ENCODE measurements at regions not wholly inside any gene's neighbourhood (a gene's known extent, or its start where the extent isn't known, plus 50 kb on each side); places are given as distances from the start of the nearest gene placed in this dataset.
A peak's percentile ranks its signal among the peaks of the same experiment; 100 is the strongest.

DNA sequence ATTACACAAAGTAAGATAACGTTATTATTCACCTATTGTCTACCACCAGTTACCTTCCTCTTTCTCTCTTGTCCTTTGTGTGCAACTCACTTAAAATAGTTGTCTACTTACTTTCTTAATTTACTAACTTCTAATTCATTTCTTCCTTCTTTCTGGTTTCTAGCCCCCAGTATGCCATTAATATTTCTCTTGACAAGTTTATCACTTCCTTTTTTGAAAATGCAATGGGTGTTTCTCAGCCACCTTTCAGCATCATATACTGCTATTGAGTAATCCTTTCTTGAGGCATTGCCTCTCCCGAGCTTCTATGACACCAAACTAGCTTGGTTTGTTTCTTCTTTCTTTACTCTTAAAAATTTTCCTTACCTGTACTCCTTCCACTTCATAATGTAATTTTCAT, 633.6 kb downstream of the TMTC2 start:
- Mint-ChIP-seq H3K36me3 (ENCODE audit: low read depth, unreplicated experiment) (no peaks in the 10 kb centered on the region), H3K9me3 (ENCODE audit: unreplicated experiment) (no peaks in the 10 kb centered on the region), H3K27me3 (ENCODE audit: low read depth, unreplicated experiment) (no peaks in the 10 kb centered on the region), H3K4me1 (ENCODE audit: low read depth, unreplicated experiment) (peaks cover 3% of the 10 kb centered on the region), H3K27ac (ENCODE audit: unreplicated experiment) (no peak overlapping the region), H3K4me3 (ENCODE audit: unreplicated experiment) (no peak overlapping the region)
- no peak overlapping the region for H3K4me2 ChIP-seq (ENCODE audit: low read length)
- no peak overlapping the region for H3K4me3 ChIP-seq (ENCODE audit: insufficient read depth, low read depth, low read length)
- no peak overlapping the region for H3K9ac ChIP-seq (ENCODE audit: low read length)
- no peak overlapping the region for H2AFZ ChIP-seq (ENCODE audit: low read depth, low read length)
- no peaks in the 10 kb centered on the region for H3K36me3 ChIP-seq (ENCODE audit: insufficient read depth, low read length)
- no peak for DNase-seq (ENCODE audit: low read depth)
- H3K9me3 ChIP-seq (ENCODE audit: insufficient read depth, low read depth, low read length), result no peaks in the 10 kb centered on the region
- TF ChIP-seq EZH2 (IDR thresholded peaks at IDR 0.05; ENCODE audit: insufficient read depth, low read length), result no peak
- TF ChIP-seq, protein P1, sequence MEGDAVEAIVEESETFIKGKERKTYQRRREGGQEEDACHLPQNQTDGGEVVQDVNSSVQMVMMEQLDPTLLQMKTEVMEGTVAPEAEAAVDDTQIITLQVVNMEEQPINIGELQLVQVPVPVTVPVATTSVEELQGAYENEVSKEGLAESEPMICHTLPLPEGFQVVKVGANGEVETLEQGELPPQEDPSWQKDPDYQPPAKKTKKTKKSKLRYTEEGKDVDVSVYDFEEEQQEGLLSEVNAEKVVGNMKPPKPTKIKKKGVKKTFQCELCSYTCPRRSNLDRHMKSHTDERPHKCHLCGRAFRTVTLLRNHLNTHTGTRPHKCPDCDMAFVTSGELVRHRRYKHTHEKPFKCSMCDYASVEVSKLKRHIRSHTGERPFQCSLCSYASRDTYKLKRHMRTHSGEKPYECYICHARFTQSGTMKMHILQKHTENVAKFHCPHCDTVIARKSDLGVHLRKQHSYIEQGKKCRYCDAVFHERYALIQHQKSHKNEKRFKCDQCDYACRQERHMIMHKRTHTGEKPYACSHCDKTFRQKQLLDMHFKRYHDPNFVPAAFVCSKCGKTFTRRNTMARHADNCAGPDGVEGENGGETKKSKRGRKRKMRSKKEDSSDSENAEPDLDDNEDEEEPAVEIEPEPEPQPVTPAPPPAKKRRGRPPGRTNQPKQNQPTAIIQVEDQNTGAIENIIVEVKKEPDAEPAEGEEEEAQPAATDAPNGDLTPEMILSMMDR (IDR thresholded peaks at IDR 0.05; ENCODE audit: insufficient read depth, low read depth, low read length), result no peak
- no peaks in the 10 kb centered on the region for H4K20me1 ChIP-seq (ENCODE audit: insufficient read depth, low read length)
- H3K27ac ChIP-seq (ENCODE audit: low read depth, low read length), result no peak overlapping the region
- no peaks in the 10 kb centered on the region for H3K27me3 ChIP-seq (ENCODE audit: insufficient read depth, low read length)
- H3K4me1 ChIP-seq (ENCODE audit: insufficient read depth, low read length), result no peaks in the 10 kb centered on the region
- FAIRE-seq, result no peak
- H3K79me2 ChIP-seq (ENCODE audit: insufficient read depth, low read length), result no peaks in the 10 kb centered on the region

DNA sequence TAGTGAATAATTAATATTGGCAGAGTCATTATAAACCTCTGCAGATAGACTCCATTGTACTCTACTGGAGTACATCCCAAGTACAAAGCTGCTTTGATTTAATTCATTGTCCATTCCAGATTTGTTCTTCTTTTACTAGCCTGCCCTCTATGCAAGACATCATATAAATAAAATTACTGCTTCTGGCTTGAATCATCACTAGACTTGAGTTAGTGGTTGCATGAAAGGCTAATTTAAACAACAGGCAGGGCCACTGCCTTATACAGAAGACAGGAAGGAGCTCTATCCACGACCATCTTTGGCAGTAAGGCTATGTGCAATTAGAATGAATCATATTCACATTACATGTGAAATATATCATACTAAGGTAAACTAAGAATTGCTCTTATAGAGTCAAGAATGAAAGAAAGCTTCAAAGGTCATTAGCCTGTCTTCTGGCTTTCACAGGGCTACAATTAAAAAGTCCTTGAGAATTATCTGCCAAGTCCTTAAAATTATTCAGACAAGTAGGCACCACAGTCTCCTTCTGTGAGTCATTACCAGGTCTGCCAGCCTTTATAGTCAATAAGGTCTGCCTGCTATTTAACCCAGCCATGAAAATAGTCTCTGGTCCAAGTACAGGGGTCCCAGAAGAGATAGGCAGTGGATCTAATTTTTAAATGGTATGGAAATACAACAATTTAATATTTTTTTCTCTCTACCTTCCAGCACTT, 631.8 kb downstream of the TMTC2 start:
- H3K36me3 Mint-ChIP-seq (ENCODE audit: low read depth, unreplicated experiment), result no peaks in the 10 kb centered on the region
- H3K4me1 Mint-ChIP-seq (ENCODE audit: low read depth, unreplicated experiment), result peaks cover 3% of the 10 kb centered on the region
- no peak overlapping the region for H2AFZ ChIP-seq (ENCODE audit: low read depth, low read length)
- no peaks in the 10 kb centered on the region for H3K27me3 ChIP-seq (ENCODE audit: insufficient read depth, low read length)
- H3K9me3 Mint-ChIP-seq (ENCODE audit: unreplicated experiment), result no peaks in the 10 kb centered on the region
- no peaks in the 10 kb centered on the region for H3K4me1 ChIP-seq (ENCODE audit: insufficient read depth, low read length)
- no peak overlapping the region for H3K4me2 ChIP-seq (ENCODE audit: low read length)
- no peaks in the 10 kb centered on the region for H3K79me2 ChIP-seq (ENCODE audit: insufficient read depth, low read length)
- H3K4me3 Mint-ChIP-seq (ENCODE audit: unreplicated experiment), result no peak overlapping the region
- DNase-seq (ENCODE audit: low read depth) (peak; percentile 42), FAIRE-seq (no peak)
- H3K9ac ChIP-seq (ENCODE audit: low read length), result no peak overlapping the region
- no peak overlapping the region for H3K27ac ChIP-seq (ENCODE audit: low read depth, low read length)
- no peak overlapping the region for H3K4me3 ChIP-seq (ENCODE audit: insufficient read depth, low read depth, low read length)
- H3K27me3 Mint-ChIP-seq (ENCODE audit: low read depth, unreplicated experiment), result no peaks in the 10 kb centered on the region
- TF ChIP-seq, protein P1 (IDR thresholded peaks at IDR 0.05; ENCODE audit: insufficient read depth, low read depth, low read length), result no peak
- no peak for TF ChIP-seq EZH2 (IDR thresholded peaks at IDR 0.05; ENCODE audit: insufficient read depth, low read length)
- H3K27ac Mint-ChIP-seq (ENCODE audit: unreplicated experiment), result no peak overlapping the region
- no peaks in the 10 kb centered on the region for H3K36me3 ChIP-seq (ENCODE audit: insufficient read depth, low read length)
- H4K20me1 ChIP-seq (ENCODE audit: insufficient read depth, low read length), result no peaks in the 10 kb centered on the region
- H3K9me3 ChIP-seq (ENCODE audit: insufficient read depth, low read depth, low read length), result no peaks in the 10 kb centered on the region

DNA sequence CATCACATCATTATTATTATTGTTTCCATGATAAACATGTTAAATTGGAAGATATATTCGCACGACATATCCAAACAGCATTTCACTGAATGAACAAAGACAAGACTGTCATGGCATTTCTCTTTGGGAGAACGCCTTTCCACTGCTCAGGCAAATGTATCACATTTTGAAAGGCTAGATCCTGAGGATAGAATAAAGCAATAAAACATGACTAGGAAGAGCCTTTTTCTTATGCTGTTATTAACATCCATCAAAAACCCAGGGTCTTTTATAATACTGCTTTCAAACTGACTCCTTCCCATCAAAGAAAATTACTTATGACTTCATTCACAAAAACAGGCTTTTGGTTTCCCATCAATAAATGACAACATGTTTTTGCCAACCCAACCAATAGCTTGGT, 630.9 kb downstream of the TMTC2 start:
- Histone ChIP-seq H3K4me3 (ENCODE audit: insufficient read depth, low read depth, low read length) (no peak overlapping the region), H3K27ac (ENCODE audit: low read depth, low read length) (no peak overlapping the region), H3K9me3 (ENCODE audit: insufficient read depth, low read depth, low read length) (no peaks in the 10 kb centered on the region), H4K20me1 (ENCODE audit: insufficient read depth, low read length) (no peaks in the 10 kb centered on the region), H2AFZ (ENCODE audit: low read depth, low read length) (no peak overlapping the region), H3K79me2 (ENCODE audit: insufficient read depth, low read length) (no peaks in the 10 kb centered on the region), H3K36me3 (ENCODE audit: insufficient read depth, low read length) (no peaks in the 10 kb centered on the region), H3K4me2 (ENCODE audit: low read length) (no peak overlapping the region), H3K27me3 (ENCODE audit: insufficient read depth, low read length) (no peaks in the 10 kb centered on the region), H3K4me1 (ENCODE audit: insufficient read depth, low read length) (no peaks in the 10 kb centered on the region), H3K9ac (ENCODE audit: low read length) (no peak overlapping the region)
- Mint-ChIP-seq H3K9me3 (ENCODE audit: unreplicated experiment) (no peaks in the 10 kb centered on the region), H3K4me1 (ENCODE audit: low read depth, unreplicated experiment) (peaks cover 3% of the 10 kb centered on the region), H3K36me3 (ENCODE audit: low read depth, unreplicated experiment) (no peaks in the 10 kb centered on the region), H3K27me3 (ENCODE audit: low read depth, unreplicated experiment) (no peaks in the 10 kb centered on the region), H3K4me3 (ENCODE audit: unreplicated experiment) (no peak overlapping the region), H3K27ac (ENCODE audit: unreplicated experiment) (no peak overlapping the region)
- no peak for DNase-seq (ENCODE audit: low read depth)
- TF ChIP-seq EZH2 (IDR thresholded peaks at IDR 0.05; ENCODE audit: insufficient read depth, low read length), result no peak
- TF ChIP-seq, protein P1 (IDR thresholded peaks at IDR 0.05; ENCODE audit: insufficient read depth, low read depth, low read length), result no peak
- FAIRE-seq, result no peak

All from astrocyte (in vitro differentiated cells and primary cell).